ENCODE measurements at regions not wholly inside any gene's neighbourhood (a gene's known extent, or its start where the extent isn't known, plus 50 kb on each side); places are given as distances from the start of the nearest gene placed in this dataset.

GRCh38 chr11:42003801-42004200, 544.3 kb upstream of the LRRC4C start (continued):
- TF ChIP-seq SIN3A (IDR thresholded peaks at IDR 0.05; ENCODE audit: borderline replicate concordance, low read depth, low read length) = no peak

GRCh38 chr11:42006766-42007165, 547.3 kb upstream of the LRRC4C start:
- Histone ChIP-seq H3K4me3 (replicated peaks in 1 of 3; ENCODE audit: insufficient read depth in 1 of 3, low read depth in 2 of 3, low read length in 3 of 3) (no peak overlapping the region), H4K20me1 (ENCODE audit: insufficient read depth, low read length) (no peaks in the 10 kb centered on the region), H3K4me1 (ENCODE audit: insufficient read depth, low read length) (no peaks in the 10 kb centered on the region), H3K27ac (ENCODE audit: extremely low read length, insufficient read depth, low read length) (no peak overlapping the region), H3K4me2 (ENCODE audit: low read depth, low read length) (no peak overlapping the region), H3K27me3 (ENCODE audit: control insufficient read depth in 1 of 2, insufficient read depth in 2 of 2, low read length in 2 of 2) (no peaks in the 10 kb centered on the region), H2AFZ (ENCODE audit: low read length) (no peak overlapping the region), H3K9ac (ENCODE audit: insufficient read depth, low read depth, low read length) (no peak overlapping the region), H3K36me3 (replicated peaks in 1 of 2; ENCODE audit: control insufficient read depth in 1 of 2, insufficient read depth in 2 of 2, low read length in 2 of 2) (no peaks in the 10 kb centered on the region), H3K79me2 (ENCODE audit: insufficient read depth, low read length) (no peaks in the 10 kb centered on the region), H3K9me3 (ENCODE audit: low read length) (peaks cover 82% of the 10 kb centered on the region)
- ATAC-seq (no peak), DNase-seq (ENCODE audit: low spot score) (no peak), FAIRE-seq (no peak)
- POLR2A ChIA-PET = no interaction called here
- in situ Hi-C loops (cut with HindIII; ENCODE audit: extremely low pct_ligation_motif_present, low pct_unique_long_range_greater_than_20kb) (no loop called here), intact Hi-C loops (cut with micrococcal nuclease; ENCODE audit: unreplicated experiment) (no loop called here)
- TF ChIP-seq ZNF34 (CRISPR knock-in tag; IDR thresholded peaks at IDR 0.05; ENCODE audit: borderline replicate concordance) (no peak), ARID2 (CRISPR knock-in tag; IDR thresholded peaks at IDR 0.05; ENCODE audit: borderline replicate concordance) (no peak), ZSCAN31 (CRISPR knock-in tag; IDR thresholded peaks at IDR 0.05; ENCODE audit: low read depth) (no peak), NR2C2 (CRISPR knock-in tag; IDR thresholded peaks at IDR 0.05; ENCODE audit: borderline replicate concordance) (no peak)
- WGBS (ENCODE audit: low lambda C conversion rate) = 5% methylated on average over 1 of the region's 1 CpG
- no TSS peak for BruUV-seq (replicated peaks)
- CTCF ChIA-PET (ENCODE audit: low intra/inter-chr PET ratio, low total read pairs) = no interaction called here

GRCh38 chr11:42012271-42012670, 552.8 kb upstream of the LRRC4C start:
- DNase-seq (ENCODE audit: low spot score) (no peak), FAIRE-seq (no peak), ATAC-seq (no peak)
- H3K27me3 ChIP-seq (ENCODE audit: control insufficient read depth in 1 of 2, insufficient read depth in 2 of 2, low read length in 2 of 2) = no peaks in the 10 kb centered on the region
- H2AFZ ChIP-seq (ENCODE audit: low read length) = no peak overlapping the region
- no peaks in the 10 kb centered on the region for H3K4me1 ChIP-seq (ENCODE audit: insufficient read depth, low read length)
- CTCF ChIA-PET (ENCODE audit: low intra/inter-chr PET ratio, low total read pairs) = no interaction called here
- WGBS (ENCODE audit: low lambda C conversion rate) = 0% methylated on average over 3 of the region's 3 CpGs
- no peak overlapping the region for H3K27ac ChIP-seq (ENCODE audit: extremely low read length, insufficient read depth, low read length)
- H3K79me2 ChIP-seq (ENCODE audit: insufficient read depth, low read length) = no peaks in the 10 kb centered on the region
- no TSS peak for BruUV-seq (replicated peaks)
- peaks cover 91% of the 10 kb centered on the region for H3K9me3 ChIP-seq (ENCODE audit: low read length)
- no peak overlapping the region for H3K9ac ChIP-seq (ENCODE audit: insufficient read depth, low read depth, low read length)
- H3K4me3 ChIP-seq (replicated peaks in 1 of 3; ENCODE audit: insufficient read depth in 1 of 3, low read depth in 2 of 3, low read length in 3 of 3) = no peak overlapping the region
- H3K36me3 ChIP-seq (replicated peaks in 1 of 2; ENCODE audit: control insufficient read depth in 1 of 2, insufficient read depth in 2 of 2, low read length in 2 of 2) = no peaks in the 10 kb centered on the region
- H4K20me1 ChIP-seq (ENCODE audit: insufficient read depth, low read length) = no peaks in the 10 kb centered on the region
- POLR2A ChIA-PET = no interaction called here
- in situ Hi-C loops (cut with HindIII; ENCODE audit: extremely low pct_ligation_motif_present, low pct_unique_long_range_greater_than_20kb) (no loop called here), intact Hi-C loops (cut with micrococcal nuclease; ENCODE audit: unreplicated experiment) (no loop called here)
- no peak overlapping the region for H3K4me2 ChIP-seq (ENCODE audit: low read depth, low read length)
- TF ChIP-seq ZNF574 (CRISPR knock-in tag; IDR thresholded peaks at IDR 0.05) (no peak), ZNF781 (CRISPR knock-in tag; IDR thresholded peaks at IDR 0.05; ENCODE audit: borderline replicate concordance, not compliant biosample characterization) (no peak), ELF3 (CRISPR knock-in tag; IDR thresholded peaks at IDR 0.05) (no peak), HMGXB4 (CRISPR knock-in tag; IDR thresholded peaks at IDR 0.05; ENCODE audit: borderline replicate concordance in 1 of 2, low read depth in 1 of 2) (no peak), TCF12 (IDR thresholded peaks at IDR 0.05) (no peak), TCF12 (CRISPR knock-in tag; IDR thresholded peaks at IDR 0.05) (no peak), ZNF101 (CRISPR knock-in tag; IDR thresholded peaks at IDR 0.05; ENCODE audit: borderline replicate concordance, low read depth) (no peak), HOXD1 (CRISPR knock-in tag; IDR thresholded peaks at IDR 0.05) (no peak), ATM (IDR thresholded peaks at IDR 0.05; ENCODE audit: borderline replicate concordance) (no peak)
